A549 (cell line): ENCODE measurements at regions not wholly inside any gene's neighbourhood (a gene's known extent, or its start where the extent isn't known, plus 50 kb on each side); places are given as distances from the start of the nearest gene placed in this dataset.

Source experiments
- ATAC-seq, 2 experiments: fragments of 200-7000 bp in 1 of 2; fragments of >200 bp in 1 of 2; cut with Nextera tagmentation in 1 of 2; cut with Tn5 transposase in 1 of 2; 3 replicates each; pipeline versions ENCODE4 v1.8.0 to v1.9.1; 2018 to 2020; ENCODE audit warnings: mild to moderate bottlenecking in 1 of 2, moderate library complexity in 1 of 2
- CTCF ChIA-PET: fragments of 300-600 bp; sonication (Branson Sonifier 250); formaldehyde crosslinking; extraction: SDS; loops from one replicate; lab custom pipeline; 2021; ENCODE audit warnings: antibody characterized with exemption, inconsistent platforms; lab: Yijun Ruan, JAX
- POLR2A ChIA-PET: fragments of 350-600 bp; formaldehyde crosslinking; extraction: SDS; loops from one replicate; lab custom pipeline; 2021; ENCODE audit warnings: antibody characterized with exemption, inconsistent platforms; lab: Yijun Ruan, JAX
- DNase-seq, 2 experiments: peaks; one replicate each; pipeline versions ENCODE4 v3.0.0 to v3.0.0-alpha.2; 2011 to 2016; ENCODE audit warnings: low read depth in 1 of 2, low spot score in 1 of 2
- FAIRE-seq: peaks from 2 replicates; lab custom pipeline; 2011; peaks lifted over from hg19 to GRCh38; lab: Jason Lieb, UNC
- H3K27ac ChIP-seq, 2 experiments: fragments of >200 bp; sonication (Bioruptor Twin); formaldehyde crosslinking; 3 replicates each; pipeline ENCODE4 v1.5.1; 2016 to 2017
- H3K4me1 ChIP-seq: fragments of >200 bp; sonication (Bioruptor Twin); formaldehyde crosslinking; 3 replicates; pipeline ENCODE4 v1.6.1; 2016
- H3K4me2 ChIP-seq: fragments of >200 bp; sonication (Bioruptor Twin); formaldehyde crosslinking; 3 replicates; pipeline ENCODE4 v1.6.1; 2016
- H3K4me3 ChIP-seq: fragments of >200 bp; sonication (Bioruptor Twin); formaldehyde crosslinking; 3 replicates; pipeline ENCODE4 v1.5.1; 2016
- H3K9me3 ChIP-seq: fragments of >200 bp; sonication (Bioruptor Twin); formaldehyde crosslinking; 3 replicates; pipeline ENCODE4 v1.6.1; 2016
- BHLHE40 ChIP-seq: IDR thresholded peaks from 2 replicates; pipeline ENCODE4 v1.6.1; 2012; ENCODE audit warnings: low read depth, low read length, inconsistent platforms
- CBX2 ChIP-seq: fragments of 200-600 bp; sonication (generic); IDR thresholded peaks from 2 replicates; pipeline ENCODE4 v1.6.1; 2016; ENCODE audit warnings: low read depth, mild to moderate bottlenecking, borderline replicate concordance
- CHD4 ChIP-seq: fragments of 200-600 bp; sonication (generic); IDR thresholded peaks from 2 replicates; pipeline ENCODE4 v1.6.1; 2016; ENCODE audit warnings: antibody characterized with exemption, mild to moderate bottlenecking, borderline replicate concordance
- EHF ChIP-seq: fragments of 250-450 bp; sonication (Bioruptor Pico); IDR thresholded peaks from 2 replicates; pipeline ENCODE4 v1.5.0; 2020; ENCODE audit warnings: mild to moderate bottlenecking
- FOSB ChIP-seq: fragments of 250-450 bp; sonication (Bioruptor Pico); IDR thresholded peaks from 2 replicates; pipeline ENCODE4 v1.5.0; 2020; ENCODE audit warnings: mild to moderate bottlenecking, moderate library complexity
- GATA3 ChIP-seq: IDR thresholded peaks from 2 replicates; pipeline ENCODE4 v1.6.1; 2012; ENCODE audit warnings: borderline replicate concordance
- HOXA7 ChIP-seq: fragments of 250-450 bp; sonication (Bioruptor Pico); IDR thresholded peaks from 2 replicates; pipeline ENCODE4 v1.5.0; 2020; ENCODE audit warnings: mild to moderate bottlenecking, moderate library complexity
- HOXB13 ChIP-seq: fragments of 250-450 bp; sonication (Bioruptor Pico); IDR thresholded peaks from 2 replicates; pipeline ENCODE4 v1.5.0; 2020; ENCODE audit warnings: low read depth, mild to moderate bottlenecking, moderate library complexity
- HOXB5 ChIP-seq: fragments of 250-450 bp; sonication (Bioruptor Pico); IDR thresholded peaks from 2 replicates; pipeline ENCODE4 v1.5.0; 2020; ENCODE audit warnings: mild to moderate bottlenecking, moderate library complexity
- JUN ChIP-seq, 2 experiments: fragments of >200 bp; sonication (Bioruptor Twin); formaldehyde crosslinking; IDR thresholded peaks; 2 replicates in 1 of 2; 3 replicates in 1 of 2; pipeline ENCODE4 v1.6.1; 2016 to 2017
- MAFK ChIP-seq: fragments of 450-650 bp; IDR thresholded peaks from 2 replicates; pipeline ENCODE4 v1.6.1; 2014; ENCODE audit not compliant: partially characterized antibody
- MAZ ChIP-seq: fragments of 150-350 bp; IDR thresholded peaks from 2 replicates; pipeline ENCODE4 v1.6.1; 2014; ENCODE audit warnings: antibody characterized with exemption, low read depth, low read length, borderline replicate concordance
- NFE2L2 ChIP-seq: fragments of 150-350 bp; conservative IDR thresholded peaks from 2 replicates; pipeline ENCODE4 v1.6.1; 2014; ENCODE audit warnings: low read length
- NR3C1 ChIP-seq: fragments of >200 bp; sonication (Bioruptor Twin); formaldehyde crosslinking; IDR thresholded peaks from 3 replicates; pipeline ENCODE4 v1.6.1; 2017
- PHF8 ChIP-seq: fragments of 200-600 bp; sonication (generic); IDR thresholded peaks from 2 replicates; pipeline ENCODE4 v1.6.1; 2016; ENCODE audit warnings: low read depth, mild to moderate bottlenecking, antibody characterized with exemption, moderate library complexity, borderline replicate concordance
- RARB ChIP-seq: fragments of 250-450 bp; sonication (Bioruptor Pico); IDR thresholded peaks from 2 replicates; pipeline ENCODE4 v1.8.0; 2021; ENCODE audit warnings: mild to moderate bottlenecking, moderate library complexity
- RCOR1 ChIP-seq: fragments of 150-350 bp; IDR thresholded peaks from 2 replicates; pipeline ENCODE4 v1.6.1; 2014; ENCODE audit warnings: antibody characterized with exemption, low read length, low read depth
- RNF2 ChIP-seq: fragments of 200-600 bp; sonication (generic); IDR thresholded peaks from 2 replicates; pipeline ENCODE4 v1.6.1; 2016; ENCODE audit warnings: low read depth, mild to moderate bottlenecking, antibody characterized with exemption, moderate library complexity, borderline replicate concordance
- SREBF2 ChIP-seq: fragments of 450-650 bp; IDR thresholded peaks from 2 replicates; pipeline ENCODE4 v1.6.1; 2014; ENCODE audit warnings: mild to moderate bottlenecking, moderate library complexity
- TFCP2L1 ChIP-seq: fragments of 250-450 bp; sonication (Bioruptor Pico); IDR thresholded peaks from 2 replicates; pipeline ENCODE4 v1.5.0; 2021; ENCODE audit warnings: mild to moderate bottlenecking
- TP53 ChIP-seq: fragments of 250-450 bp; sonication (Bioruptor Pico); IDR thresholded peaks from 2 replicates; pipeline ENCODE4 v1.5.0; 2021; ENCODE audit warnings: mild to moderate bottlenecking, moderate library complexity
- ZSCAN20 ChIP-seq: fragments of 250-450 bp; sonication (Bioruptor Pico); IDR thresholded peaks from 2 replicates; pipeline ENCODE4 v1.8.0; 2022; ENCODE audit warnings: mild to moderate bottlenecking, moderate library complexity
- WGBS: methylation state at CpG from one replicate; pipeline ENCODE4 v1.1.6; 2017; ENCODE audit errors: missing lambda C conversion rate; 5-methylcytosine and 5-hydroxymethylcytosine counted together
- TF ChIP-seq, protein P1 (sequence below): IDR thresholded peaks from 2 replicates; pipeline ENCODE4 v1.6.1; 2012; ENCODE audit warnings: low read depth, borderline replicate concordance
- TF ChIP-seq, protein P2 (sequence below): fragments of 150-350 bp; IDR thresholded peaks from 2 replicates; pipeline ENCODE4 v1.6.1; 2014; ENCODE audit warnings: low read depth, mild to moderate bottlenecking, low read length

DNA sequence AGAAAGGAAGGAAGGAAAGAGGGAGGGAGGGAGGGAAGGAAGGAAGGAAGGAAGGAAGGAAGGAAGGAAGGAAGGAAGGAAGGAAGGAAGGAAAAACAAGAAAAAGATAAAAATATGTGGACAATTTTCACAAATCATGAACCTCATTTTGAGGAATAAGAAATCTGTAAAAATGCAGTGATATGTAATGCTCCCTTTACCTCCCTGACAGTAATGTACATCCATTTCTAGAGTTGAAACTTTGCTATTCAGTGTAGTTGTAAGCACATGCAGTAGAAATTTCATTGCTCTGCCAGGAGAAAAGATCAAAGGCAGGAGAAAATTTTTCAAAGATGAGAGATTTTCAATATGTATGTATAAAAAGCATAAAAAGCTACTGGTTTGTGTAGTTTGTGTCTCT is 189.5 kb upstream of the MYO3A start:
- DNase-seq, result no peak
- no peak overlapping the region for H3K4me3 ChIP-seq
- no peak overlapping the region for H3K4me2 ChIP-seq
- no peak for FAIRE-seq
- CTCF ChIA-PET, result interaction anchor here (1.2 kb wide), 1 partner anchor 10 kb away, joined by 4 read pairs; no protein-coding TSS in a partner anchor
- ATAC-seq, result no peak
- POLR2A ChIA-PET, result no interaction called here
- TF ChIP-seq EHF (no peak), ZSCAN20 (no peak), PHF8 (no peak), HOXB13 (CRISPR knock-in tag) (no peak), RCOR1 (no peak), BHLHE40 (no peak), NFE2L2 (no peak), GATA3 (no peak), SREBF2 (no peak), CBX2 (no peak), FOSB (no peak), HOXB5 (CRISPR knock-in tag) (no peak), CHD4 (no peak), NR3C1 (no peak)
- TF ChIP-seq, protein P1, sequence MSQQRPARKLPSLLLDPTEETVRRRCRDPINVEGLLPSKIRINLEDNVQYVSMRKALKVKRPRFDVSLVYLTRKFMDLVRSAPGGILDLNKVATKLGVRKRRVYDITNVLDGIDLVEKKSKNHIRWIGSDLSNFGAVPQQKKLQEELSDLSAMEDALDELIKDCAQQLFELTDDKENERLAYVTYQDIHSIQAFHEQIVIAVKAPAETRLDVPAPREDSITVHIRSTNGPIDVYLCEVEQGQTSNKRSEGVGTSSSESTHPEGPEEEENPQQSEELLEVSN, result no peak
- 0 out of 3 replicates have a peak, but pooled peaks cover 4% of the 10 kb centered on the region for H3K4me1 ChIP-seq
- no peaks in the 10 kb centered on the region for H3K9me3 ChIP-seq
- H3K27ac ChIP-seq, result no peak overlapping the region

DNA sequence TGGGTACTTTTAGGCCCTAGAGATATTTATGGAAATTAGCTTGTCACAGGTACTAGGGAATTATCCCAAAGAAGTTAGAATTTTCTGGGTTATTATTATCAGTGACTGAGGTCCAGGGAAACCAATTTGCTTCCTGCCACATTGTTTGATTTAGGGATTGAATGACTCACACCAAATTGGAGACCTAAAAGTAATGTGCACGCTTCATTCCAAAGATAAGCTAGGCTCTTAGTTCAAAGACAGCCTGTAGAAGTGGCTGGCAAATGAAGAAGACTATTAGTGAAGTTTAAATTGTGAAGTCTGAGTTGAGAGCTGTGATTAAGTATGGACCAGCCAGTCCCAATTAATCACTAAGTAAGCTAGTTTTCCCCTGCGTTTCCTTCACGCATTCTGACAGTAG is 188.1 kb upstream of the MYO3A start:
- H3K27ac ChIP-seq, result no peak overlapping the region
- ATAC-seq, result no peak
- no peak for DNase-seq
- H3K4me2 ChIP-seq, result no peak overlapping the region
- TF ChIP-seq MAFK (no peak), HOXB5 (CRISPR knock-in tag) (no peak), FOSB (no peak)
- POLR2A ChIA-PET, result no interaction called here
- WGBS, result 71% methylated on average over 3 of the region's 3 CpGs
- no peak for FAIRE-seq
- H3K9me3 ChIP-seq, result no peaks in the 10 kb centered on the region; the same call in 2 of the 3 replicates
- CTCF ChIA-PET, result interaction anchor here (0.7 kb wide), 1 partner anchor 557 kb away, joined by 3 read pairs; no protein-coding TSS in a partner anchor
- H3K4me3 ChIP-seq, result no peak overlapping the region
- 0 out of 3 replicates have a peak, but pooled peaks cover 4% of the 10 kb centered on the region for H3K4me1 ChIP-seq

GRCh38 chr10:25747084-25747483 is 186.9 kb upstream of the MYO3A start:
- Histone ChIP-seq H3K9me3 (no peaks in the 10 kb centered on the region; the same call in 2 of the 3 replicates), H3K4me2 (no peak overlapping the region), H3K4me3 (no peak overlapping the region), H3K4me1 (0 out of 3 replicates have a peak, but pooled peaks cover 4% of the 10 kb centered on the region), H3K27ac (no peak overlapping the region)
- no peak for DNase-seq
- no peak for ATAC-seq
- TF ChIP-seq RARB (CRISPR knock-in tag) (no peak), HOXB13 (CRISPR knock-in tag) (no peak), MAZ (no peak), TP53 (no peak), CHD4 (no peak), HOXA7 (CRISPR knock-in tag) (no peak), JUN (IDR thresholded peaks at IDR 0.05) (no peak), TFCP2L1 (CRISPR knock-in tag) (no peak), RNF2 (no peak)
- TF ChIP-seq, protein P2, sequence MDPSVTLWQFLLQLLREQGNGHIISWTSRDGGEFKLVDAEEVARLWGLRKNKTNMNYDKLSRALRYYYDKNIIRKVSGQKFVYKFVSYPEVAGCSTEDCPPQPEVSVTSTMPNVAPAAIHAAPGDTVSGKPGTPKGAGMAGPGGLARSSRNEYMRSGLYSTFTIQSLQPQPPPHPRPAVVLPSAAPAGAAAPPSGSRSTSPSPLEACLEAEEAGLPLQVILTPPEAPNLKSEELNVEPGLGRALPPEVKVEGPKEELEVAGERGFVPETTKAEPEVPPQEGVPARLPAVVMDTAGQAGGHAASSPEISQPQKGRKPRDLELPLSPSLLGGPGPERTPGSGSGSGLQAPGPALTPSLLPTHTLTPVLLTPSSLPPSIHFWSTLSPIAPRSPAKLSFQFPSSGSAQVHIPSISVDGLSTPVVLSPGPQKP, result no peak
- FAIRE-seq, result no peak
- POLR2A ChIA-PET, result no interaction called here
- CTCF ChIA-PET, result no interaction called here
- WGBS, result 0% methylated on average over 2 of the region's 2 CpGs
